ENCODE measurements at regions not wholly inside any gene's neighbourhood (a gene's known extent, or its start where the extent isn't known, plus 50 kb on each side); places are given as distances from the start of the nearest gene placed in this dataset.

DNA sequence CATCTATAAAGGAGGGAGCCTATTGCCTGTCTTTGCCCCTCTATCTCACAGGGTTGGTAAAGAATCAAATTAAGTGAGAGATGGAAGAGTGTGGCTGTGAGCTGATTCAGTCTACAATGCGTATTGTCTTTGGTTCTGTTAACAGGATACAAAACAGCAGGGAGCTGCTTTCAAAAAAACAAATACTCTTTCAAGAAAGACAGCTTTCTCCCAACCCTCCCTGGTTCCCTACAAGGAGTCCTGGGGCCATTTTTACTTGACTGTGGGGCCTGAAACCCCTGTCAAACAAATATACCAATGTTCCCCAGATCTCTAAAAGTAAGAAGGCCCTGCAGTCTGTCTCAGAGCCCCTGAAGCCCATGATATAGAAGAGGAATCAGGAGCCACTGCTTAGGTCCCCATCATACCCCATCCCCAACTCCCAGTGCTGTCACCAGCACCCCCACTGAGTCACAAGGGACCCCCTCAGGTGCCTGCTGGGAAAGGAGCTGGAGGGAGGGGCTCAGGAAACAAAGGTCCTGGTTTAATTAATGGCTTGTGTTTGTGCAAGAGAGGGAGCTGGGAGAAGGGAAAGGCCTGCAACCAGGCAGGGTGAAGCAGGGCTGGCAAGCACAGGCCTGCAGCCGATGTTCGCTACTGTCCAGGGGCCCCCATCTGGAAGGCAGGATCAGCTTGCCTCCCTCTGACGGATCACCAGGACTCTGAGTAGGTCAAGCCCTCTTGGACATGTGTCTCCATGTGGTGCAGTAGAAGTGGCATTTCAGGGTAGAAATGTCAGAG, 182.0 kb upstream of the GHITM start:
- TF ChIP-seq, protein P1, sequence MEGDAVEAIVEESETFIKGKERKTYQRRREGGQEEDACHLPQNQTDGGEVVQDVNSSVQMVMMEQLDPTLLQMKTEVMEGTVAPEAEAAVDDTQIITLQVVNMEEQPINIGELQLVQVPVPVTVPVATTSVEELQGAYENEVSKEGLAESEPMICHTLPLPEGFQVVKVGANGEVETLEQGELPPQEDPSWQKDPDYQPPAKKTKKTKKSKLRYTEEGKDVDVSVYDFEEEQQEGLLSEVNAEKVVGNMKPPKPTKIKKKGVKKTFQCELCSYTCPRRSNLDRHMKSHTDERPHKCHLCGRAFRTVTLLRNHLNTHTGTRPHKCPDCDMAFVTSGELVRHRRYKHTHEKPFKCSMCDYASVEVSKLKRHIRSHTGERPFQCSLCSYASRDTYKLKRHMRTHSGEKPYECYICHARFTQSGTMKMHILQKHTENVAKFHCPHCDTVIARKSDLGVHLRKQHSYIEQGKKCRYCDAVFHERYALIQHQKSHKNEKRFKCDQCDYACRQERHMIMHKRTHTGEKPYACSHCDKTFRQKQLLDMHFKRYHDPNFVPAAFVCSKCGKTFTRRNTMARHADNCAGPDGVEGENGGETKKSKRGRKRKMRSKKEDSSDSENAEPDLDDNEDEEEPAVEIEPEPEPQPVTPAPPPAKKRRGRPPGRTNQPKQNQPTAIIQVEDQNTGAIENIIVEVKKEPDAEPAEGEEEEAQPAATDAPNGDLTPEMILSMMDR (IDR thresholded peaks at IDR 0.05) = no peak
- no peak for TF ChIP-seq POLR2AphosphoS5 (IDR thresholded peaks at IDR 0.05; ENCODE audit: insufficient read depth in 1 of 2, low read depth in 1 of 2)

Data from vagina (tissue), 2 donors.